Left lung (tissue), 4 donors: ENCODE measurements at regions not wholly inside any gene's neighbourhood (a gene's known extent, or its start where the extent isn't known, plus 50 kb on each side); places are given as distances from the start of the nearest gene placed in this dataset.
A peak's percentile ranks its signal among the peaks of the same experiment; 100 is the strongest.

Experiments used
- ATAC-seq: fragments of 200-7000 bp; cut with Tn5 transposase; one replicate; pipeline ENCODE4 v1.9.1; 2020; ENCODE audit warnings: moderate library complexity
- DNase-seq, 4 donors: peaks; one replicate each; pipeline ENCODE4 v3.0.0-alpha.2; 2013 to 2020
- H3K27ac ChIP-seq, 2 donors: fragments of 200-600 bp; sonication (generic) in 1 of 2; one replicate each; pipeline versions ENCODE4 v1.5.0 to v1.8.0; 2020 to 2021
- H3K27me3 ChIP-seq, 2 donors: fragments of 200-600 bp; sonication (generic) in 1 of 2; one replicate each; pipeline versions ENCODE4 v1.5.0 to v1.8.0; 2020 to 2021
- H3K36me3 ChIP-seq, 2 donors: fragments of 200-600 bp; sonication (generic) in 1 of 2; one replicate each; pipeline versions ENCODE4 v1.5.0 to v1.8.0; 2020 to 2021
- H3K4me1 ChIP-seq, 2 donors: fragments of 200-600 bp; one replicate each; pipeline ENCODE4 v1.8.0; 2021
- H3K4me3 ChIP-seq, 2 donors: fragments of 200-600 bp; sonication (generic) in 1 of 2; one replicate each; pipeline versions ENCODE4 v1.5.0 to v1.8.0; 2020 to 2021; ENCODE audit warnings: mild to moderate bottlenecking in 1 of 2
- H3K9me3 ChIP-seq, 2 donors: fragments of 200-600 bp; sonication (generic) in 1 of 2; one replicate each; pipeline versions ENCODE4 v1.5.0 to v1.8.0; 2020 to 2021
- intact Hi-C, 2 donors: fragments of 100-400 bp; cut with DNase I; formaldehyde crosslinking; loops; one replicate each; pipeline versions ENCODE4 v1.11.2 to v1.14.2; 2022
- TF ChIP-seq, protein P1 (sequence below), 2 donors: fragments of 200-600 bp; sonication (generic) in 1 of 2; IDR thresholded peaks; one replicate each; pipeline versions ENCODE4 v1.5.0 to v1.8.0; 2021; ENCODE audit warnings: antibody characterized with exemption in 2 of 2
- donor health status: DM: no; HTN: yes; CAD: no.
- donor health status: DM: no; HTN: no; CAD: no.

DNA sequence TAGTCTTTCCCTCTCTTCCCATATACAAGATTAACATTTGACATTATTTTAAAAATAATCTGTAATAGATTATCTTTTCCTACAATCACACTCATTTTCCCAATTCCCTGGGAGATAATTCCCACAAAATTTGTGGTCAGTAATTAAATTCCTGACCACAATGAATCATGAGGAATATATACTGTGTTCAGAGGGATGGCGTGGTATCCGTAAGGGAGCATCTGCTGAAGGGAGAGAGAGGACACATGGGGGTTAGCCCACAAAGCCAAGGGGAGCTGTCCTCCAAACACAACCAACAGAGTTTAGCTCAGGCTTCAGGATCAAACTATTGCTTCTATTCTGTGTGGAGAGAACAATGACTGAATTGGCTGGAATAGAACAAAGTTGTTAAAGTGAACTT lies 57.1 kb upstream of the PPP2R5A start:
- TF ChIP-seq, protein P1, sequence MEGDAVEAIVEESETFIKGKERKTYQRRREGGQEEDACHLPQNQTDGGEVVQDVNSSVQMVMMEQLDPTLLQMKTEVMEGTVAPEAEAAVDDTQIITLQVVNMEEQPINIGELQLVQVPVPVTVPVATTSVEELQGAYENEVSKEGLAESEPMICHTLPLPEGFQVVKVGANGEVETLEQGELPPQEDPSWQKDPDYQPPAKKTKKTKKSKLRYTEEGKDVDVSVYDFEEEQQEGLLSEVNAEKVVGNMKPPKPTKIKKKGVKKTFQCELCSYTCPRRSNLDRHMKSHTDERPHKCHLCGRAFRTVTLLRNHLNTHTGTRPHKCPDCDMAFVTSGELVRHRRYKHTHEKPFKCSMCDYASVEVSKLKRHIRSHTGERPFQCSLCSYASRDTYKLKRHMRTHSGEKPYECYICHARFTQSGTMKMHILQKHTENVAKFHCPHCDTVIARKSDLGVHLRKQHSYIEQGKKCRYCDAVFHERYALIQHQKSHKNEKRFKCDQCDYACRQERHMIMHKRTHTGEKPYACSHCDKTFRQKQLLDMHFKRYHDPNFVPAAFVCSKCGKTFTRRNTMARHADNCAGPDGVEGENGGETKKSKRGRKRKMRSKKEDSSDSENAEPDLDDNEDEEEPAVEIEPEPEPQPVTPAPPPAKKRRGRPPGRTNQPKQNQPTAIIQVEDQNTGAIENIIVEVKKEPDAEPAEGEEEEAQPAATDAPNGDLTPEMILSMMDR (IDR thresholded peaks at IDR 0.05): no peak
- ATAC-seq (no peak), DNase-seq (no peak)
- Histone ChIP-seq H3K4me3 (no peak overlapping the region), H3K9me3 (no peaks in the 10 kb centered on the region), H3K27ac (peak overlapping the region in 1 of 2 donors; percentile 35), H3K4me1 (peaks cover 16 to 19% of the 10 kb centered on the region in 2 donors), H3K27me3 (no peaks in the 10 kb centered on the region), H3K36me3 (no peaks in the 10 kb centered on the region)
- intact Hi-C loops: no loop called here

DNA sequence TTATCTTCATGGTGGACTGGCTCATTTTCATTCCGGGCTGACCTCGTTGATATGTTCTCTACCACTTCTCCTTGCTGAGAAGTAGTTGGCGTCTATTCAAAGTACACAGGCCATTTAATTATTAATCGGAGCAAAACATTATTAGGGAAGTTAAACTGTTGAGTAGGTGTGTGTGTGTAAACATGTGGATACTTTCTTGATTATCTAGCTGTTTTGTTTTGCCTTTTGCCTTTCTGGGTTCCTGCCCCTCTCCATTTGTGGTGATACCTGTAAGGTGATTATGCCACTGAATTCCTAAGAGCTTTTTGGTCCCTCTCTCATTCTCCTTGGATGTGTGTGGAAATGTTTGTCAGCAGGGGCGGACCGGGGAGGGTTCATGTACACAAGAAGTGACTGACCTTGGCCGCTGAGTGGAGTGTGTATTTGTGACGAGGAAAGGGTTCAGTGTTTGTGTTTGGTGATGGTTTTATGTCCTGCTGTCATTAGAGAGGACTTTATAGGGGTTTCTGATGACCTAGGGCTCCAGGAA lies 56.6 kb upstream of the PPP2R5A start:
- Histone ChIP-seq H3K36me3 (no peaks in the 10 kb centered on the region), H3K9me3 (no peaks in the 10 kb centered on the region), H3K4me1 (peaks cover 16 to 22% of the 10 kb centered on the region in 2 donors), H3K27ac (peak overlapping the region in 1 of 2 donors; percentile 22), H3K4me3 (no peak overlapping the region), H3K27me3 (no peaks in the 10 kb centered on the region)
- TF ChIP-seq, protein P1 (IDR thresholded peaks at IDR 0.05): no peak
- intact Hi-C loops: no loop called here
- ATAC-seq (peak; percentile 72), DNase-seq (peak in 3 of 4 donors; percentile 51 to 60 (median 52))

DNA sequence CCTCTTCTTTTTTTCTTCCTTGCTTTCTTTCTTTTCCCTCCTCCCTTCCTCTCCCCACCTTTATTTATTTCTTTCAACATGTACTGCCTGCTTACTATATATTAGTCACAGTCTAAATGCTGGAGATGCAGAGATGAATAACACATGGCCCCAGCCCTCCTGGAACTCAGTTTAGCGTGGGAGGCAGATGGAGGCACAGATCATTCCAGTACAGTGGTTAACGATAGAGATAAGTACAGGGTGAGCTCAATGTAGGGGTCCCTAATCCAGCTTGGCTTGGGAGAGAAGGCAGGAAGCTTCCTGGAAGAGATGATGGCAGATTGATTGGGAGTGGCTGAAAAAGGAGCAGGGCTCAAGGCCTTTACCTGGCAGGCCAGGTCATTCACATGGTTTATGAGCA lies 55.6 kb upstream of the PPP2R5A start:
- intact Hi-C loops: no loop called here
- Histone ChIP-seq H3K27ac (peak overlapping the region in 1 of 2 donors; percentile 22), H3K27me3 (no peaks in the 10 kb centered on the region), H3K4me1 (peaks cover 21 to 32% of the 10 kb centered on the region in 2 donors), H3K36me3 (no peaks in the 10 kb centered on the region), H3K4me3 (no peak overlapping the region), H3K9me3 (no peaks in the 10 kb centered on the region)
- DNase-seq: no peak
- no peak for ATAC-seq
- TF ChIP-seq, protein P1 (IDR thresholded peaks at IDR 0.05): no peak

DNA sequence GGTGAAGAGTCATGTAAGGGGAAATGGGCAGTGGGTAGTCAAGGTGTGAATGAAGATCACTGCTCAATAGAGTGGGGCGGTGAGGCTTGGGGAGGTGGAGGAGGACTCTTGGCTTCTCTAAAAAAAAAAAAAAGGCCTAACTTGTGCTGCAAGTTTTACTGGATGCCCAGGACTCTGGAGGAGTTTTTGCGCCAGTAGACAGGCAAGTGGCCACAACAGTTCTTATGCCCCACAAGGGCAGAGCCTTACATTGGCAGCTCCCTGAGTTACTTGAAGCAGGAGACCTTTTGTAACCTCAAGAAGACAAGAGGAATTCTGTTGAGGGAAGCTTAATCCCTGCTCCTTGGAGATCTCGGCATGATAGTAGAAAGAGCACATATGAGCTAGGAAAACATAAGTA lies 54.9 kb upstream of the PPP2R5A start:
- Histone ChIP-seq H3K27ac (no peak overlapping the region), H3K36me3 (no peaks in the 10 kb centered on the region), H3K27me3 (no peaks in the 10 kb centered on the region), H3K4me3 (no peak overlapping the region), H3K4me1 (peaks cover 27 to 36% of the 10 kb centered on the region in 2 donors), H3K9me3 (no peaks in the 10 kb centered on the region)
- intact Hi-C loops: no loop called here
- TF ChIP-seq, protein P1 (IDR thresholded peaks at IDR 0.05): no peak
- peak in 1 of 4 donors; percentile 58 for DNase-seq
- peak; percentile 51 for ATAC-seq

DNA sequence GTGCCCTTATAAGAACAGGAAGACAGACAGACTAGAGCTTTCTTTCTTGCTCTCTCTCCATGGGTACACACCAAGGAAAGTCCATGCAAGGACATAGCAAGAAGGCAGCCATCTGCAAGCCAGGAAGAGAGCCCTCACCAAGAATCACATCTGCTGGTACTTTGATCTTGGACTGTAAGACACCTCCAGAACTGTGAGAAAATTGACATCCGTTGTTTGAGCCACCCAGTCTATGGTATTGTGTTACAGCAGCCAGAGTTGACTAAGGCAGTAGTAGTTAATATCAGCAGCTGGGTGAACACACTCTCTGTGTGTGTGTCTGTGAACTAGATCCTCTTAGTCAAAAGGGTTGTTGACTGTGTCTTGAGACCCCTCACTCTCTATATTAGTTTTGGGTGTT lies 53.8 kb upstream of the PPP2R5A start:
- H3K27ac ChIP-seq: no peak overlapping the region
- no peaks in the 10 kb centered on the region for H3K27me3 ChIP-seq
- DNase-seq (no peak), ATAC-seq (no peak)
- peaks cover 17 to 36% of the 10 kb centered on the region in 2 donors for H3K4me1 ChIP-seq
- no peaks in the 10 kb centered on the region for H3K9me3 ChIP-seq
- TF ChIP-seq, protein P1 (IDR thresholded peaks at IDR 0.05): no peak
- intact Hi-C loops: no loop called here
- no peak overlapping the region for H3K4me3 ChIP-seq
- H3K36me3 ChIP-seq: no peaks in the 10 kb centered on the region
